ENCODE measurements at regions not wholly inside any gene's neighbourhood (a gene's known extent, or its start where the extent isn't known, plus 50 kb on each side); places are given as distances from the start of the nearest gene placed in this dataset.
A peak's percentile ranks its signal among the peaks of the same experiment; 100 is the strongest.

- Histone ChIP-seq H3K9me3 (replicated peaks in 1 of 2; ENCODE audit: control insufficient read depth in 1 of 2, insufficient read depth in 1 of 2, low read length in 2 of 2) (no peaks in the 10 kb centered on the region), H3K27ac (ENCODE audit: low read depth in 1 of 2, low read length in 2 of 2) (no peak overlapping the region), H3K9ac (ENCODE audit: insufficient read depth, low read length, poor library complexity, severe bottlenecking) (no peak overlapping the region), H4K20me1 (ENCODE audit: insufficient read depth, low read length) (no peaks in the 10 kb centered on the region), H3K4me3 (replicated peaks in 1 of 3; ENCODE audit: low read depth in 2 of 3, low read length in 3 of 3) (no peak overlapping the region), H3K27me3 (ENCODE audit: control insufficient read depth in 2 of 2, insufficient read depth in 2 of 2, low read length in 2 of 2) (peaks cover 7 to 8% of the 10 kb centered on the region in 2 donors), H3K36me3 (replicated peaks in 1 of 2; ENCODE audit: control insufficient read depth in 1 of 2, insufficient read depth in 2 of 2, low read length in 2 of 2) (no peaks in the 10 kb centered on the region), H2AFZ (ENCODE audit: insufficient read depth, low read depth, low read length, poor library complexity, severe bottlenecking) (no peak overlapping the region), H3K79me2 (ENCODE audit: insufficient read depth, low read length) (no peaks in the 10 kb centered on the region), H3K4me1 (ENCODE audit: control insufficient read depth in 1 of 2, insufficient read depth in 2 of 2, low read length in 2 of 2) (peaks cover 4 to 7% of the 10 kb centered on the region in 2 donors), H3K4me2 (replicated peaks; ENCODE audit: extremely low read depth, low read length, poor library complexity, severe bottlenecking) (no peak overlapping the region)
- Mint-ChIP-seq H3K27ac (peak overlapping the region in 1 of 7 donors; percentile 37), H3K9me3 (peaks cover 0 to 6% (median 3%) of the 10 kb centered on the region in 7 donors), H3K4me1 (peaks cover 8% of the 10 kb centered on the region), H3K4me3 (no peak overlapping the region), H3K27me3 (ENCODE audit: low read depth in 3 of 3) (peaks cover 6 to 28% (median 19%) of the 10 kb centered on the region in 3 donors), H3K36me3 (no peaks in the 10 kb centered on the region)
- intact Hi-C loops (cut with micrococcal nuclease), result no loop called here
- no peak for TF ChIP-seq CTCF (IDR thresholded peaks at IDR 0.05)
- no peak for DNase-seq
- 100% methylated on average over 1 of the region's 3 CpGs for WGBS (ENCODE audit: insufficient coverage)
These were observed 171.8 kb upstream of the PROK2 start for GRCh38 chr3:71956716-71957115.

- peaks cover 12% of the 10 kb centered on the region for H3K4me1 Mint-ChIP-seq
- H3K9ac ChIP-seq (ENCODE audit: insufficient read depth, low read length, poor library complexity, severe bottlenecking), result no peak overlapping the region
- intact Hi-C loops (cut with micrococcal nuclease), result no loop called here
These were observed 171.1 kb upstream of the PROK2 start for GRCh38 chr3:71956069-71956340.

More at GRCh38 chr3:71956069-71956340, 171.1 kb upstream of the PROK2 start:
- Mint-ChIP-seq H3K36me3 (no peaks in the 10 kb centered on the region), H3K9me3 (peaks cover 0 to 6% (median 3%) of the 10 kb centered on the region in 7 donors), H3K27me3 (ENCODE audit: low read depth in 3 of 3) (peaks cover 11 to 31% (median 20%) of the 10 kb centered on the region in 3 donors), H3K27ac (peak overlapping the region in 2 of 7 donors; percentile 58 to 74), H3K4me3 (no peak overlapping the region)
- H3K4me3 ChIP-seq (replicated peaks in 1 of 3; ENCODE audit: low read depth in 2 of 3, low read length in 3 of 3), result no peak overlapping the region
- H3K9me3 ChIP-seq (replicated peaks in 1 of 2; ENCODE audit: control insufficient read depth in 1 of 2, insufficient read depth in 1 of 2, low read length in 2 of 2), result no peaks in the 10 kb centered on the region
- no peak overlapping the region for H2AFZ ChIP-seq (ENCODE audit: insufficient read depth, low read depth, low read length, poor library complexity, severe bottlenecking)
- H3K4me1 ChIP-seq (ENCODE audit: control insufficient read depth in 1 of 2, insufficient read depth in 2 of 2, low read length in 2 of 2), result peaks cover 4 to 7% of the 10 kb centered on the region in 2 donors
- TF ChIP-seq CTCF (IDR thresholded peaks at IDR 0.05), result no peak
- no peaks in the 10 kb centered on the region for H3K79me2 ChIP-seq (ENCODE audit: insufficient read depth, low read length)
- H3K27me3 ChIP-seq (ENCODE audit: control insufficient read depth in 2 of 2, insufficient read depth in 2 of 2, low read length in 2 of 2), result peaks cover 9 to 15% of the 10 kb centered on the region in 2 donors
- H4K20me1 ChIP-seq (ENCODE audit: insufficient read depth, low read length), result no peaks in the 10 kb centered on the region
- H3K4me2 ChIP-seq (replicated peaks; ENCODE audit: extremely low read depth, low read length, poor library complexity, severe bottlenecking), result no peak overlapping the region
- H3K36me3 ChIP-seq (replicated peaks in 1 of 2; ENCODE audit: control insufficient read depth in 1 of 2, insufficient read depth in 2 of 2, low read length in 2 of 2), result no peaks in the 10 kb centered on the region
- no CpG with 5 or more reads among the region's 2 CpGs for WGBS (ENCODE audit: insufficient coverage)
- H3K27ac ChIP-seq (ENCODE audit: low read depth in 1 of 2, low read length in 2 of 2), result no peak overlapping the region
- DNase-seq, result no peak
